ENCODE measurements at regions not wholly inside any gene's neighbourhood (a gene's known extent, or its start where the extent isn't known, plus 50 kb on each side); places are given as distances from the start of the nearest gene placed in this dataset.
"Not testable (repeated sequence)": the region's sequence is repeated elsewhere in the genome, so short reads cannot be mapped to it uniquely, and the experiment has no call there.

GRCh38 chr5:36536616-36537005 is 69.8 kb upstream of the SLC1A3 start:
- TF ChIP-seq FOXP2 (optimal IDR thresholded peaks at IDR 0.05; ENCODE audit: control extremely low read depth, extremely low read length, insufficient read depth) (no peak), EZH2 (IDR thresholded peaks at IDR 0.05) (no peak), POLR2AphosphoS5 (IDR thresholded peaks at IDR 0.05; ENCODE audit: borderline replicate concordance, low read depth, low read length) (no peak)
- Histone ChIP-seq H3K4me3 (no peak overlapping the region), H3K36me3 (ENCODE audit: insufficient read depth, low read length) (no peaks in the 10 kb centered on the region), H3K9ac (ENCODE audit: insufficient read length) (no peak overlapping the region), H3K9me3 (ENCODE audit: low read depth, low read length) (no peaks in the 10 kb centered on the region), H3K27ac (no peak overlapping the region)
- no peak for DNase-seq (ENCODE audit: low read depth, low spot score)

- H3K9me3 ChIP-seq (ENCODE audit: low read depth, low read length) = no peaks in the 10 kb centered on the region
- no peak for DNase-seq (ENCODE audit: low read depth, low spot score)
- H3K9ac ChIP-seq (ENCODE audit: insufficient read length) = no peak overlapping the region
- no peak overlapping the region for H3K4me3 ChIP-seq
- no peaks in the 10 kb centered on the region for H3K36me3 ChIP-seq (ENCODE audit: insufficient read depth, low read length)
- TF ChIP-seq EZH2 (IDR thresholded peaks at IDR 0.05) = no peak
- no peak for TF ChIP-seq FOXP2 (optimal IDR thresholded peaks at IDR 0.05; ENCODE audit: control extremely low read depth, extremely low read length, insufficient read depth)
- no peak for TF ChIP-seq POLR2AphosphoS5 (IDR thresholded peaks at IDR 0.05; ENCODE audit: borderline replicate concordance, low read depth, low read length)
- H3K27ac ChIP-seq = no peak overlapping the region
Observed at GRCh38 chr5:36537724-36538123, 68.7 kb upstream of the SLC1A3 start.

GRCh38 chr5:36552651-36553393 is 53.6 kb upstream of the SLC1A3 start:
- Histone ChIP-seq H3K27ac (no peak overlapping the region), H3K9me3 (ENCODE audit: low read depth, low read length) (no peaks in the 10 kb centered on the region), H3K9ac (ENCODE audit: insufficient read length) (no peak overlapping the region), H3K36me3 (ENCODE audit: insufficient read depth, low read length) (no peaks in the 10 kb centered on the region), H3K4me3 (no peak overlapping the region)
- TF ChIP-seq EZH2 (IDR thresholded peaks at IDR 0.05) (no peak), FOXP2 (optimal IDR thresholded peaks at IDR 0.05; ENCODE audit: control extremely low read depth, extremely low read length, insufficient read depth) (no peak), POLR2AphosphoS5 (IDR thresholded peaks at IDR 0.05; ENCODE audit: borderline replicate concordance, low read depth, low read length) (no peak; the same call in 1 of the 2 replicates)
- peak; percentile 22 for DNase-seq (ENCODE audit: low read depth, low spot score)

DNA sequence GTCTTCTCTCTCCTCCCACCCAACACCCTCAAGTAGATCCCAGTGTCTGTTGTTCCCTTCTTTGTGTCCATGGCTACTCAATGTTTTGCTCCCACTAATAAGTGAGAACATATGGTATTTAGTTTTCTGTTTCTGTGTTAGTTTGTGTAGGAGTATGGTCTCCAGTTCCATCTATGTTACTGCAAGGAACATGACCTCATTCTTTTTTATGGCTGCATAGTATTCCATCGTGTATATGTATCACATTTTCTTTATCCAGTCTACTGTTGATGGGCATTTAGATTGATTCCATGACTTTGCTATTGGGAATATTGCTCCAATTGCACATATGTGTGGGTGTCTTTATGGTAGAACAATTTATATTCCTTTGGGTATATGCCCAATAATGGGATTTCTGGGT is 51.4 kb upstream of the SLC1A3 start:
- H3K36me3 ChIP-seq (ENCODE audit: insufficient read depth, low read length); H3K9ac ChIP-seq (ENCODE audit: insufficient read length); H3K9me3 ChIP-seq (ENCODE audit: low read depth, low read length); H3K27ac ChIP-seq; DNase-seq (ENCODE audit: low read depth, low spot score); H3K4me3 ChIP-seq: not testable (repeated sequence)
